ENCODE measurements at regions not wholly inside any gene's neighbourhood (a gene's known extent, or its start where the extent isn't known, plus 50 kb on each side); places are given as distances from the start of the nearest gene placed in this dataset.

DNA sequence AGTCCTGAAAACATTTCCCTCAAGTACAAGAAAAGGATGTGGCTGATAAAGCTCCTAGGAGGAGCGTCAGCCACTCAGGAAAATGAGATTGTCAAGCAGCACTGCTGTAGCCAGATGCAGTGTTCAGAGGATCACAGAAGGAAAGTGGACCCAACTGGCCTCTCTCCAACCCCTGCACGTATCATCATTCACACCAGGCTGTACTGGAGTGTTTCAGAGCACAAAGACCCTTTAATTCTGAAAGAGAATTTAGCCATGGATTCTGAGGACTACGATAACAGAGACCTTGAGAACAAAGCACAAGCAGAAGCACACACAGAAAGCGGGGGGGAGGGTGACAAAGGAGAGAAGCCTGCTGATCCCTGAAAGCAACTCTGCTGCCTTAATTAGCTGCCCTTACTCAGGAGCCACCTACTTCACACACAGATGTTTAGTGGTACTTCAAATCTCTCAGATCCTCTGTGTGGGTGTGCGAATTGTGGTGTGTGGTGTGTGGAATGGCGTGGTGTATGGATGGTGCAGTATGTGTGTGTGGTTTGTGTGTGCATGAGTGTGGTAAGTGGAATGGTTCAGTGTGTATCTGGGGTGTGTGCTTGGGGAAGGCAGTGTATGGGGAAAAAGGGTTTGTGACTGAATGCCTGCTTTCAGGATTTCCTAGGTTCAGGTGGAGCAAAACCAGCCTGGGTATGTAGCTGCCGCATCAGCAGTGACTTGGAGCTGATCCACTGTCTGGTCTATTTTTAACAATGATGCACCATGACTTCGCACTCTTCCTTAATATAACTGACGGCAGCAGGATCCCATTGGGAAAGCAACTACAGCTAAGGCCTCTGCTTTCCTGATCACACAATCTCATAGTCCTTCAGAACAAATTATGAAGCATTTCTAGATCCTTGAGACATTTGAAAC lies 192.5 kb downstream of the RSL24D1 start:
- ATAC-seq, result no peak
- H3K27ac Mint-ChIP-seq, result no peak overlapping the region

DNA sequence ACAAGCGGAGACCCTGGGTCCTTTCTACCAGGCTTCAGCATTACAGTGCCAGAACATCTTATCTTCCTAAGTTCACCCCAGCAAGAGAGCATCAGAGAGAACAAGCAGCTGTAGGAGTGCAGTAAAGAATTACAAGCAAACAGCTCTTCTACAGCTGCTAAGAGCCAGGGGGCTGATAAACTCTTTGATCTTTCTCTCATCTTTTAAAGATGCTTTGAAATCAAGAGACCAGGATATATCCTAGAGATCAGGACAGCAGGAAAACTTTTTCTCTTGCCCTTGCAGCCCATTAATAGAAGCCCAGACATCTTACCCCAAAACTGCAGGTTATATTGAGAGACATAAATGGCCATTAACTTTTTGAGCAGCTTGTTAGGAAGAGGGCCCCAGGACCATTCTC lies 198.1 kb downstream of the RSL24D1 start:
- no peaks in the 10 kb centered on the region for H3K9me3 Mint-ChIP-seq
- DNase-seq, result no peak
- no peaks in the 10 kb centered on the region for H3K4me1 Mint-ChIP-seq
- no peak for ATAC-seq
- H3K27ac Mint-ChIP-seq, result no peak overlapping the region
- H3K36me3 Mint-ChIP-seq (ENCODE audit: low read depth), result no peaks in the 10 kb centered on the region
- no peaks in the 10 kb centered on the region for H3K27me3 Mint-ChIP-seq
- H3K4me3 Mint-ChIP-seq, result no peak overlapping the region

More for the DNA sequence above, 192.5 kb downstream of the RSL24D1 start:
- Mint-ChIP-seq H3K27me3 (no peaks in the 10 kb centered on the region), H3K36me3 (ENCODE audit: low read depth) (no peaks in the 10 kb centered on the region), H3K4me3 (no peak overlapping the region), H3K9me3 (no peaks in the 10 kb centered on the region), H3K4me1 (no peaks in the 10 kb centered on the region)
- DNase-seq, result no peak

- Mint-ChIP-seq H3K27me3 (peaks cover 4% of the 10 kb centered on the region), H3K4me3 (no peak overlapping the region), H3K9me3 (no peaks in the 10 kb centered on the region), H3K36me3 (ENCODE audit: low read depth) (no peaks in the 10 kb centered on the region), H3K27ac (no peak overlapping the region), H3K4me1 (no peaks in the 10 kb centered on the region)
- no peak for DNase-seq
- no peak for ATAC-seq
Measured at GRCh38 chr15:54990793-54991192, 205.9 kb downstream of the RSL24D1 start.

GRCh38 chr15:54987881-54988280 lies 208.9 kb downstream of the RSL24D1 start:
- Mint-ChIP-seq H3K4me3 (no peak overlapping the region), H3K4me1 (no peaks in the 10 kb centered on the region), H3K36me3 (ENCODE audit: low read depth) (no peaks in the 10 kb centered on the region), H3K27ac (no peak overlapping the region), H3K27me3 (peaks cover 2% of the 10 kb centered on the region), H3K9me3 (peaks cover 3% of the 10 kb centered on the region)
- ATAC-seq (no peak), DNase-seq (no peak)

- Mint-ChIP-seq H3K9me3 (peaks cover 3% of the 10 kb centered on the region), H3K36me3 (ENCODE audit: low read depth) (no peaks in the 10 kb centered on the region), H3K4me3 (no peak overlapping the region), H3K27me3 (peaks cover 4% of the 10 kb centered on the region), H3K27ac (no peak overlapping the region), H3K4me1 (no peaks in the 10 kb centered on the region)
- DNase-seq (no peak), ATAC-seq (no peak)
Measured at GRCh38 chr15:54979964-54980363, 216.8 kb downstream of the RSL24D1 start.

GRCh38 chr15:54962637-54963036 lies 234.1 kb downstream of the RSL24D1 start:
- DNase-seq (no peak), ATAC-seq (no peak)
- H3K4me3 Mint-ChIP-seq, result no peak overlapping the region
- no peaks in the 10 kb centered on the region for H3K4me1 Mint-ChIP-seq
- peaks cover 26% of the 10 kb centered on the region for H3K9me3 Mint-ChIP-seq
- no peak overlapping the region for H3K27ac Mint-ChIP-seq
- H3K27me3 Mint-ChIP-seq, result peaks cover 7% of the 10 kb centered on the region
- H3K36me3 Mint-ChIP-seq (ENCODE audit: low read depth), result no peaks in the 10 kb centered on the region

- ATAC-seq (no peak), DNase-seq (no peak)
- Mint-ChIP-seq H3K4me1 (no peaks in the 10 kb centered on the region), H3K36me3 (ENCODE audit: low read depth) (no peaks in the 10 kb centered on the region), H3K4me3 (no peak overlapping the region), H3K27ac (no peak overlapping the region), H3K9me3 (peaks cover 5% of the 10 kb centered on the region), H3K27me3 (peaks cover 5% of the 10 kb centered on the region)
Measured at GRCh38 chr15:54960266-54960665, 236.5 kb downstream of the RSL24D1 start.

- no peak overlapping the region for H3K4me3 Mint-ChIP-seq
- peaks cover 8% of the 10 kb centered on the region for H3K9me3 Mint-ChIP-seq
- H3K27ac Mint-ChIP-seq, result no peak overlapping the region
- H3K4me1 Mint-ChIP-seq, result no peaks in the 10 kb centered on the region
- ATAC-seq (no peak), DNase-seq (no peak)
- H3K36me3 Mint-ChIP-seq (ENCODE audit: low read depth), result no peaks in the 10 kb centered on the region
- no peaks in the 10 kb centered on the region for H3K27me3 Mint-ChIP-seq
Measured at GRCh38 chr15:54941417-54941816, 255.3 kb downstream of the RSL24D1 start.

- Mint-ChIP-seq H3K27me3 (no peaks in the 10 kb centered on the region), H3K4me1 (no peaks in the 10 kb centered on the region), H3K4me3 (no peak overlapping the region), H3K9me3 (peaks cover 6% of the 10 kb centered on the region), H3K36me3 (ENCODE audit: low read depth) (no peaks in the 10 kb centered on the region), H3K27ac (no peak overlapping the region)
- ATAC-seq (no peak), DNase-seq (no peak)
Measured at GRCh38 chr15:54917312-54917711, 279.4 kb downstream of the RSL24D1 start.

DNA sequence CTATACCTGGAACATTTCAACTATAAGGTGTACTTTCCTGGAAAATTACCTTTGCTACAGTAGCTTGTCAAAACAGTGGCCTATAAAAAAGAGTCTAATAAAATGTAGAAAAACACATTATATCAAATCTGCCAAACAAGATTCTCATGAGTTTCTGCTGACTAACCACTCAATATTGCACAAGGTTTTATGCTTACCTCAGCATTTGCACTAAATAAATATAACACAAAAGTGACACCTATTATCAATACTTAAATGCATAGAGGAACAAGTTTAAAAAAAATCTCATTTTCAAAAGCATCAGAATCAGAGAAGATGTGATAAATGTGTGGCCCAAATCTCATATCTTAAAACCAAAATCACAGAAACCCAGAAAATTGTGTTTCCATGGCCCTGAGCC lies 281.4 kb downstream of the RSL24D1 start:
- no peaks in the 10 kb centered on the region for H3K36me3 Mint-ChIP-seq (ENCODE audit: low read depth)
- no peak for DNase-seq
- H3K4me3 Mint-ChIP-seq, result no peak overlapping the region
- no peaks in the 10 kb centered on the region for H3K9me3 Mint-ChIP-seq
- no peak for ATAC-seq
- H3K27ac Mint-ChIP-seq, result no peak overlapping the region
- no peaks in the 10 kb centered on the region for H3K4me1 Mint-ChIP-seq
- no peaks in the 10 kb centered on the region for H3K27me3 Mint-ChIP-seq

DNA sequence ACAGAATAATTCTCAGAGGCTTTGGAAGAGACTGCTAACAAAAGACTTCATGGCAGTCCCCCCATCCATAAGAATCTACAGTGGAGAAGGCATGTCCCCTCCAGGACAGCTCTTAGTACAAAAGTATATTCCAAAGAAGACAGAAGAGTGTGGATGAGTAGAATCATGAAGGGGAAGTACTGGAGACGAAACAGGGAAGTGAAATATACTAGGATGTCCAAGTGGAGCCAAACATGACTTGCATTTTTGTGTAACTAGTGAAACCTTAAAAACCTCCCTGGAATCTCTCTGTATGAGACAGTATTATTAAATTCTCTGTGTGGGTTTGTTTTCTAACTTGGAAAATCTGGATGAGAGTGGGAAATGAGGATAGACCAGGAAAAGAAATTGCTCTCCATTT lies 312.4 kb downstream of the RSL24D1 start:
- DNase-seq, result no peak
- Mint-ChIP-seq H3K27me3 (no peaks in the 10 kb centered on the region), H3K4me1 (no peaks in the 10 kb centered on the region), H3K4me3 (no peak overlapping the region), H3K27ac (no peak overlapping the region), H3K36me3 (ENCODE audit: low read depth) (no peaks in the 10 kb centered on the region), H3K9me3 (peaks cover 9% of the 10 kb centered on the region)
- no peak for ATAC-seq

- DNase-seq, result no peak
- peaks cover 25% of the 10 kb centered on the region for H3K9me3 Mint-ChIP-seq
- H3K27ac Mint-ChIP-seq, result no peak overlapping the region
- H3K36me3 Mint-ChIP-seq (ENCODE audit: low read depth), result no peaks in the 10 kb centered on the region
- no peaks in the 10 kb centered on the region for H3K4me1 Mint-ChIP-seq
- ATAC-seq, result no peak
- H3K27me3 Mint-ChIP-seq, result no peaks in the 10 kb centered on the region
- H3K4me3 Mint-ChIP-seq, result no peak overlapping the region
Measured at GRCh38 chr15:54859982-54860381, 336.8 kb downstream of the RSL24D1 start.

GRCh38 chr15:54854667-54855066 lies 342.1 kb downstream of the RSL24D1 start:
- no peaks in the 10 kb centered on the region for H3K4me1 Mint-ChIP-seq
- no peak overlapping the region for H3K27ac Mint-ChIP-seq
- no peaks in the 10 kb centered on the region for H3K27me3 Mint-ChIP-seq
- H3K9me3 Mint-ChIP-seq, result peaks cover 22% of the 10 kb centered on the region
- ATAC-seq, result no peak
- no peaks in the 10 kb centered on the region for H3K36me3 Mint-ChIP-seq (ENCODE audit: low read depth)
- no peak for DNase-seq
- H3K4me3 Mint-ChIP-seq, result no peak overlapping the region

DNA sequence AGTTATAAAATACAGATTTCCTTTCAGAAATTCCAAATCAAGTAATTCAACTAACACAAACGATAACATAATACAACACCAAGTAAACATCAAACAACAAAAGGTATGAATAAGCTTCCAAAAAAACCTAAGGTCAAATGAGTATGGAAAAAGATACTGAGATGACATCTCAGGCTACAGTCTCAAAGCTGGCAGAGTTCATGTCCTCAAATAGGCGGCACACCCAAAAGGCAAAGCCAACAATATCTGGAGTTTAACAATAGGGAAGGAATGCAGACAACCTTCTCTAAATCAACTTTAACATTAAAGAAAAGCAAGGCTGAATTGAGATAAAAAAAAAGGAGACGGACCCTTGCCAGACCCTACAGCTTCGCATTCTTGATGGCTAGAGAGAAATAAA lies 346.6 kb downstream of the RSL24D1 start:
- H3K4me1 Mint-ChIP-seq, result no peaks in the 10 kb centered on the region
- no peaks in the 10 kb centered on the region for H3K27me3 Mint-ChIP-seq
- peaks cover 5% of the 10 kb centered on the region for H3K9me3 Mint-ChIP-seq
- H3K36me3 Mint-ChIP-seq (ENCODE audit: low read depth), result no peaks in the 10 kb centered on the region
- DNase-seq, result no peak
- H3K27ac Mint-ChIP-seq, result no peak overlapping the region
- no peak for ATAC-seq
- H3K4me3 Mint-ChIP-seq, result no peak overlapping the region

- ATAC-seq, result no peak
- DNase-seq, result no peak
- Mint-ChIP-seq H3K4me1 (no peaks in the 10 kb centered on the region), H3K9me3 (no peaks in the 10 kb centered on the region), H3K4me3 (no peak overlapping the region), H3K27ac (no peak overlapping the region), H3K36me3 (ENCODE audit: low read depth) (no peaks in the 10 kb centered on the region), H3K27me3 (no peaks in the 10 kb centered on the region)
Measured at GRCh38 chr15:54843006-54843405, 353.7 kb downstream of the RSL24D1 start.
